HG02763 (cell line): ENCODE measurements at regions not wholly inside any gene's neighbourhood (a gene's known extent, or its start where the extent isn't known, plus 50 kb on each side); places are given as distances from the start of the nearest gene placed in this dataset.
"Not testable (repeated sequence)": the region's sequence is repeated elsewhere in the genome, so short reads cannot be mapped to it uniquely, and the experiment has no call there.

Source experiments
- ATAC-seq: cut with Tn5 transposase; IDR thresholded peaks from one replicate; pipeline ENCODE4 v1.9.1; 2021; ENCODE audit warnings: mild to moderate bottlenecking, moderate library complexity; ENCODE audit not compliant: unreplicated experiment

DNA sequence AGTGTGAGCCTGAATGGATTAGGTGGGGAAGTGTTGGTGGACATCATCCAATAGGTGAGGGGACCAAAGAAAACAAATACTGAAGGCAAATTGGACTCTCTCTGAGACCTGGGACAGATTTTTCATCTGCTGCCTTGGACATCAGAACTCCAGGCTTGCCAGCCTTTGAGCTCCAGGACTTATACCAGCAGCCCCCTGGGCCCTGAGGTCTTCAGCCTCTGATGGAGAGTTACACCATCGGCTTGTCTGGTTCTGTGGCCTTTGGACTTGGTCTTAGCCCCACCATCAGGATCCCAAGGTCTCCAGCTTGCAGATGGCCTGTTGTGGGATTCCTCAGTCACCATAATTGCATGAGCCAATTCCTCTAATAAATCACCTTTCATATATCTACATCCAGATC lies 80.8 kb upstream of the SLC8A3 start:
- no peak for ATAC-seq

DNA sequence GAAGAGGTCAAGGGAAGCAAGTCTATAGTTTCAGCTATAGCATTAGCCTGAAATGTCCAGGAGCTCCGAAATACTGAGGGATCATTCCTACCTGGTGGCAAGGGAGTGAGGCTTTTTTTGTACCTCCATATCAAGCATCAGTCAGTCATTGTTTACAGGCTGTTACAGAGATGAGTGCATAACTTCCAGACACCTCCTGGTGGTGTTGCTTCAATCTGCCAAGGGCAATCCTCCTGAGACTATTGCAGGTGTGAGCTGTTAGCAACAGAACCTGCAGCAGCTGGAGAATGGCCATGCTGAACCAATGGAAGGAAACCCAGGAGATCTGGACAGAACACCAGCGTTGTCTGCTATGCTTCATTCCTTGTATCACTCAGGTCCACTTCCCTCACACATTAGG lies 80.0 kb upstream of the SLC8A3 start:
- no peak for ATAC-seq

DNA sequence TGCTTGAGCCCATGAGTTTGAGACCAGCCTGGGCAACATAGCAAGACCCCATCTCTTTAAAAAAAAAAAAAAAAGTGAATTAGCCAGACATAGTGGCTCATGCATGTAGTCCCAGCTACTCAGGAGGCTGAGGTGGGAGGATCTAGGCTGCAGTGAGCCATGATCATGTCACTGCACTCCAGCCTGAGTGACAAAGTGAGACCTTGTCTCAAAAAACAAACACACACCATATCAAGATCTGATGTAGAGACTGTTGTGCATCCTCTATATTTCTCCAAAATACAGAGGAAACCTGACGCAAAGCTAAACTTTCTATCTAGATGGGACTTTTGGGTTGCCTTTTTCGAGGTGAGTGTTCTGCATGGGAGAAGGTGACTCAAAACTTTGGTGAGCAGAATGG lies 77.4 kb upstream of the SLC8A3 start:
- no peak for ATAC-seq

DNA sequence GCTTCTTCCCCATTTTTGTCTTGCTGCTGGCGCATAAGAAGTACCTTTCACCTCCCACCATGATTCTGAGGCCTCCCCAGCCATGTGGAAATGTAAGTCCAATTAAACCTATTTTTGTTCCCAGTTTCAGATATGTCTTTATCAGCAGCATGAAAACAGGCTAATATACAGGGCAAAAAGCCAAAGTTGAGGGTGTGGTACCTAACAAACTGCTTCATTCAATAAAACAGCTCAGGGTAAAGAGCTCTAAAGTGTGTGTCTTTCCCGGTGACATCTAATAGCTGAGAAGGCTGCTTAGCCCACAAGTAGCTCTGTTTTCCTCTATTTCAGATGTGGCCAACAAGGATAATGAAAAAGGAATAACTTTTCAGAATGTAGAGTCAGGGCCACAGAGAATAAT lies 76.7 kb upstream of the SLC8A3 start:
- no peak for ATAC-seq

DNA sequence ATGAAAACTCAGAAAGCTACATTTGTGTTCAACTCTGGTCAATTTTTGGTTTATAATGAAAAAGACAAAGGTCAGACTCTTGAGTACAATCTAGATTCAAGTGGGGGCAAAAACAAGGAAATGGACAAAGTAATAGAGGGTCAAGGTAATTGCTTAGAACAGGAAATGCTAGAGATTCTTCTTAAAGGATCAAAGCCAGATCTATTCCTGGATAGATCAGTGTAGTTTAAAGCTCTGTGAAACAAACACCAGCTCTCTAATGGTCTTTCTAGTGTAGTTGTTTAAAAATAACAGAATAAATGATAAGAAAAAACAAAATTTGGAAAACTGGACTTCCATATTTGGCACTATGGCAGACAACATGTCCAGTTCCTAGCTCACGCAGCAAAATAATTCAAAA lies 70.7 kb upstream of the SLC8A3 start:
- ATAC-seq, result no peak

DNA sequence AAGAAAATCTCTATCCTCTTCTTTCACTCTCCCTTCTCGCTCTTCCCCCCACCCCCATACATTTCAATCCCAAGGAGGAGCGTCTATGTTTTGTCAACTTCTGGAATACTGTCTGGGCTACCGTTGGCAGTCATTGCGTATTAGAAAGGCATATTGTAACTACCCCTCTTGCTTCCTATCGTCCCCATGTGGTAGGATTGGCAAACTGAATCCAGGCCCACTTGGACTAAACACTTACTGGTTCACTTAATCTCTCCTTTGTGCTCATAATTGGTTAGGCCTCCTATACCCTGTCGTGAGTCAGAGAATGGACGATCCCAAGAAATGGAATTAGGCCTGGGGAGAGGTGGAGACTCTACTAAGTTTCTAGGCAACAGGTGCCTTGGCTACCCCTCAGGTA lies 68.8 kb upstream of the SLC8A3 start:
- ATAC-seq, result no peak

DNA sequence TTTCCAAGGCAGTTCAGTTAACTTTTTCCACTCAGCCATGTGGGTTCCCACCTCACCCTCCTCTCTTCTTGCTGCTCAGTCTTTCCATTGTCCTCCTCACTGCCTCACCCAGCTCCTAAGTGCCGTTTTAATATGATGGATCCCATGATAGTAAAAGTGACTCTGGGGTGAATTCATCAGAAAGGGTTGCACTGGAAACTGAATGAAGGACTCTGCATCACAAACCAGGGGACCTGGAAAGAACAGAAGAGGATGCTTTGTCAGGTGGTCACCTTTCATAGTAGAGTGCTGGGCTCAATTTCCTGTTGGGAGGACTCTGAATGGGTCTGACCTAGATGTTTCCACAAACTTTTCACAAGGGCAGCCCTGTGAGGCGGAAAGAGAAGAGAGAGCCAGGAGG lies 67.8 kb upstream of the SLC8A3 start:
- ATAC-seq, result no peak

DNA sequence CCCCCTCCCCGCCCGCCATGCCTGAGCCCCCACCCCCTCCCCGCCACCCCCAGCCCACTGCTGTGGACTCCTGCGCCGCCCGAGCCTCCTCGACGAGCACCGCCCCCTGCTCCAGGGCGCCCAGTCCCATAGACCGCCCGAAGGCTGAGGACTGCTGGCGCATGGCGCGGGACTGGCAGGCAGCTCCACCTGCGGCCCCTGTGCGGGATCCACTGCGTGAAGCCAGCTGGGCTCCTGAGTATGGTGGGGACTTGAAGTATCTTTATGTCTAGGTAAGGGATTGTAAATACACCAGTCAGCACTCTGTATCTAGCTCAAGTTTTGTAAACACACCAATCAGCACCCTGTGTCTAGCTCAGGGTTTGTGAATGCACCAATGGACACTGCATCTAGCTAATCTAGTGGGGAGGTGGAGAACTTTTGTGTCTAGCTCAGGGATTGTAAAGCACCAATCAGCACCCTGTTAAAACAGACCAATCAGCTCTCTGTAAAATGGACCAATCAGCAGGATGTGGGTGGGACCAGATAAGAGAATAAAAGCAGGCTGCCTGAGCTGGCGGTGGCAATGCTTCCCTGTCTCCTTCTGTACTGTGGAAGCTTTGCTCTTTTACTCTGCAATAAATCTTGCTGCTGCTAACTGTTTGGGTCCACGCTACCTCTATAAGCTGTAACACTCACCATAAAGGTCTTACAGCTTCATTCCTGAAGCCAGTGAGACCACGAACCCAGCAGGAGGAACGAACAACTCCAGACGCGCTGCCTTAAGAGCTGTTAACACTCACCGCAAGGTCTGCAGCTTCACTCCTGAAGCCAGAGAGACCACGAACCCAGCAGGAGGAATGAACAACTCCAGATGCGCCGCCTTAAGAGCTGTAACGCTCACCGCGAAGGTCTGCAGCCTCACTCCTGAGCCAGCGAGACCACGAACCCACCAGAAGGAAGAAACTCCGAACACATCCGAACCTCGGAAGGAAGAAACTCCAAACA lies 66.6 kb upstream of the SLC8A3 start:
- not testable (repeated sequence) for ATAC-seq

DNA sequence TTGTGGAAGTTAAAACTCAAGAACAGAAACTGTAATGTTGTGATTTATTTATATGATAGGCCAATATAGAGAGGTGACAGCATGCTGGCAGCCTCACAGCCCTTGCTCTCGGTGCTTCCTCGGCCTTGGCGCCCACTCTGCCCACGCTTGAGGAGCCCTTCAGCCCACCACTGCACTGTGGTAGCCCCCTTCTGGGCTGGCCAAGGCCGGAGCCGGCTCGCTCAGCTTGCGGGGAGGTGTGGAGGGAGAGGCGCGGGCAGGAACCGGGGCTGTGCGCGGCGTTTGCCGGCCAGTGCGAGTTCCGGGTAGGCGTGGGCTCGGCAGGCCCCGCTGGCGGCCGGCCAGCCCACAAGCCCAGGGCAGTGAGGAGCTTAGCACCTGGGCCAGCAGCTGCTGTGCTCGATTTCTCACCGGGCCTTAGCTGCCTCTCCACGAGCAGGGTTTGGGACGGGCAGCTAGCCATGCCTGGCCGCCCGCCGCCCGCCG lies 65.8 kb upstream of the SLC8A3 start:
- ATAC-seq, result peak; percentile 72

DNA sequence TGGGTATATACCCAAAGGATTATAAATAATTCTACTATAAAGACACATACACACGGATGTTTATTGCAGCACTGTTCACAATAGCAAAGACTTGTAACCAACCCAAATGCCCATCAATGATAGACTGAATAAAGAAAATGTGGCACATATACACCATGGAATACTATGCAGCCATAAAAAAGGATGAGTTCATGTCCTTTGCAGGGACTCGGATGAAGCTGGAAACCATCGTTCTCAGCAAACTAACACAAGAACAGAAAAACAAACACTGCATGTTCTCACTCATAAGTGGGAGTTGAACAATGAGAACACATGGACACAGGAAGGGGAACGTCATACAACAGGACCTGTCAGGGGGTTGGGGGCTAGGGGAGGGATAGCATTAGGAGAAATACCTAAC lies 64.8 kb upstream of the SLC8A3 start:
- ATAC-seq, result not testable (repeated sequence)

DNA sequence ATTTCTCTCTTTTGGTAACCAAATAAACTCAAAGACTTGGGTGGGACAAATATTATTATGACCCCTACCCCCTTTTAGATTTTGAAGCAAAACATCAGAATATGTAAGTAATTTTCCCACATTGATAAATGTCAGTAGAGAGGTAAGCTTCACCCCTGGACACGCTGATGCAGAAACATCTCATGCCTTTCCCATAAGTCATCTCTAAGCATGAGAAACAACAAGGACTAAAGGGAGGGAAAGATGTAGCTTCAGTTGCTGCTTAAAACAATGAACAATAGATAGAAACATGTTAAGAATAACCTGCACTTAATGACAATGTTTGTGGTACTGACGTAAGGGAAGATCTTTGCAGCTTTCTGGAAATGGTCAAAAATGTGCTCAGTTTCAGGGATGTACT lies 56.3 kb upstream of the SLC8A3 start:
- ATAC-seq, result no peak

DNA sequence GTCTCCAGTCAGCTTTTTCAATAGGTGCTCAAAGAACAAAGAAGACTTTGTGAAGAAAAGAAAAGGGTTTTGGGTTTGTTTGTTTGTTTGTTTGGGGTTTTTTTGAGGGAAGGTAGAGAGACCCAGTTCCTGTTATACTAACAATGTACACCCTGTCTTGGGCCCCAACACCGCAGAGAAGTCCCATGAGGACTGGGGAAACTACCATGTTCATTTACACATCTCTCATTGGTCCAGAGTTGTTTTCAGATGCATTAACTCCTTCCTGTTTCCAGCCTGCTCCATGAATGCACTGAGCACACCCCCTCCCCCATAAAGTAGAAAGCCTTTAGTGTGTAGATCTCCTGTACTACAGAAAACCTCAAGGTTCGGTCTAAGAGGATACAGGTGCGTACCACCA lies 51.1 kb upstream of the SLC8A3 start:
- ATAC-seq, result peak; percentile 79

DNA sequence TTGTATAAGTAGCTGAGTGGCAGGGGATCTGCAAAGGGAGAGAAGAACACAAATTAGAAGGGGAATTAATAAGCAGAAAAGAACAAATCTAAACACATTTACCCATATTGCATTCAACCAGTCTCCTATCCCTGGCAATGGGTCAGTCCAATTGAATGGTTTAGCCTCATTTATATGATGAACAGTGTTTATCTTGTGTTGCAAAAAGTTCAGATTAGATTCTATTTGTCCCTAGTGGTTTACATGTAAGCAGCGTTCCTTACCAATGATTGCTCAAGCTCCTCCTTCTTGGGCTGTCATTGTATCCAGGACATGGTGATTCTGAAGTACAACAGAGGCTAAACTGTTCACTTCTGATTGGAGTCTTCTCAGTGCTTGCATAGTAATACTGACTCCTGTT lies 49.9 kb upstream of the SLC8A3 start:
- ATAC-seq, result not testable (repeated sequence)
